NB4 (cell line): ENCODE measurements at regions not wholly inside any gene's neighbourhood (a gene's known extent, or its start where the extent isn't known, plus 50 kb on each side); places are given as distances from the start of the nearest gene placed in this dataset.

ENCODE experiments used
- POLR2A ChIP-seq: IDR thresholded peaks from 2 replicates; pipeline ENCODE4 v1.6.1; 2011; ENCODE audit warnings: mild to moderate bottlenecking; ENCODE audit not compliant: insufficient read length; ENCODE audit errors: extremely low read depth
- TF ChIP-seq, protein P1 (sequence below): IDR thresholded peaks from one replicate; pipeline ENCODE4 v1.5.1; 2012; ENCODE audit warnings: low read depth, low read length
- TF ChIP-seq, protein P2 (sequence below): IDR thresholded peaks from 2 replicates; pipeline ENCODE4 v1.6.1; 2011; ENCODE audit warnings: low read depth, low read length

DNA sequence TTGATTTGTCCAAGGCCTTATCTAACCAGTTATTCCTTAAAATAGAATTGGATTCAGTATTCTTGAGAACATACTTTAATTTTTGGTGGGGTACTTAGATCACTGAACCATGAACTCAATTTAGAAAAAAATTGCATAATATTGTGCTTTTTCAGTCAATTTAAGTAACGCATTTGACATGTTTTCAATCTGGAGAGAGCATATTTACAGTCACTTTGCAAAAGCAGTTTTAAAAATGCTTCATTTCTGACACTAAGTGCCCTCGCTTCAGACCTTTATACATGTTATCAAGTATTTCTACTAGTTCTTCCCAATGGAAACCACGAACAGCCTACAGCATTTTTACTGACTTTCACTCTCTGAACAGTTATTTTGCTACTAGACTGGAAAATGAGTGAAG lies 257.1 kb upstream of the NDST4 start:
- TF ChIP-seq, protein P1, sequence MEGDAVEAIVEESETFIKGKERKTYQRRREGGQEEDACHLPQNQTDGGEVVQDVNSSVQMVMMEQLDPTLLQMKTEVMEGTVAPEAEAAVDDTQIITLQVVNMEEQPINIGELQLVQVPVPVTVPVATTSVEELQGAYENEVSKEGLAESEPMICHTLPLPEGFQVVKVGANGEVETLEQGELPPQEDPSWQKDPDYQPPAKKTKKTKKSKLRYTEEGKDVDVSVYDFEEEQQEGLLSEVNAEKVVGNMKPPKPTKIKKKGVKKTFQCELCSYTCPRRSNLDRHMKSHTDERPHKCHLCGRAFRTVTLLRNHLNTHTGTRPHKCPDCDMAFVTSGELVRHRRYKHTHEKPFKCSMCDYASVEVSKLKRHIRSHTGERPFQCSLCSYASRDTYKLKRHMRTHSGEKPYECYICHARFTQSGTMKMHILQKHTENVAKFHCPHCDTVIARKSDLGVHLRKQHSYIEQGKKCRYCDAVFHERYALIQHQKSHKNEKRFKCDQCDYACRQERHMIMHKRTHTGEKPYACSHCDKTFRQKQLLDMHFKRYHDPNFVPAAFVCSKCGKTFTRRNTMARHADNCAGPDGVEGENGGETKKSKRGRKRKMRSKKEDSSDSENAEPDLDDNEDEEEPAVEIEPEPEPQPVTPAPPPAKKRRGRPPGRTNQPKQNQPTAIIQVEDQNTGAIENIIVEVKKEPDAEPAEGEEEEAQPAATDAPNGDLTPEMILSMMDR = no peak
- no peak for TF ChIP-seq POLR2A
- TF ChIP-seq, protein P2, sequence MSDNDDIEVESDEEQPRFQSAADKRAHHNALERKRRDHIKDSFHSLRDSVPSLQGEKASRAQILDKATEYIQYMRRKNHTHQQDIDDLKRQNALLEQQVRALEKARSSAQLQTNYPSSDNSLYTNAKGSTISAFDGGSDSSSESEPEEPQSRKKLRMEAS = no peak
